ENCODE measurements at regions not wholly inside any gene's neighbourhood (a gene's known extent, or its start where the extent isn't known, plus 50 kb on each side); places are given as distances from the start of the nearest gene placed in this dataset.

GRCh38 chr15:62962101-62962995, 80.2 kb upstream of the TPM1 start:
- no peak overlapping the region for H2AFZ ChIP-seq (ENCODE audit: low read length)
- H3K9me3 ChIP-seq (ENCODE audit: low read length) = no peaks in the 10 kb centered on the region
- no peaks in the 10 kb centered on the region for H3K4me1 ChIP-seq (ENCODE audit: insufficient read depth, low read length, poor library complexity, severe bottlenecking)
- no peaks in the 10 kb centered on the region for H3K9me2 ChIP-seq (ENCODE audit: insufficient read depth, low read length)
- H3K4me3 ChIP-seq (ENCODE audit: low read depth, low read length, poor library complexity, severe bottlenecking) = no peak overlapping the region
- TF ChIP-seq, protein P1, sequence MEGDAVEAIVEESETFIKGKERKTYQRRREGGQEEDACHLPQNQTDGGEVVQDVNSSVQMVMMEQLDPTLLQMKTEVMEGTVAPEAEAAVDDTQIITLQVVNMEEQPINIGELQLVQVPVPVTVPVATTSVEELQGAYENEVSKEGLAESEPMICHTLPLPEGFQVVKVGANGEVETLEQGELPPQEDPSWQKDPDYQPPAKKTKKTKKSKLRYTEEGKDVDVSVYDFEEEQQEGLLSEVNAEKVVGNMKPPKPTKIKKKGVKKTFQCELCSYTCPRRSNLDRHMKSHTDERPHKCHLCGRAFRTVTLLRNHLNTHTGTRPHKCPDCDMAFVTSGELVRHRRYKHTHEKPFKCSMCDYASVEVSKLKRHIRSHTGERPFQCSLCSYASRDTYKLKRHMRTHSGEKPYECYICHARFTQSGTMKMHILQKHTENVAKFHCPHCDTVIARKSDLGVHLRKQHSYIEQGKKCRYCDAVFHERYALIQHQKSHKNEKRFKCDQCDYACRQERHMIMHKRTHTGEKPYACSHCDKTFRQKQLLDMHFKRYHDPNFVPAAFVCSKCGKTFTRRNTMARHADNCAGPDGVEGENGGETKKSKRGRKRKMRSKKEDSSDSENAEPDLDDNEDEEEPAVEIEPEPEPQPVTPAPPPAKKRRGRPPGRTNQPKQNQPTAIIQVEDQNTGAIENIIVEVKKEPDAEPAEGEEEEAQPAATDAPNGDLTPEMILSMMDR (conservative IDR thresholded peaks at IDR 0.05; ENCODE audit: low read length) = no peak
- no peak for TF ChIP-seq EZH2phosphoT487 (IDR thresholded peaks at IDR 0.05; ENCODE audit: borderline replicate concordance, low read depth, low read length)
- no TSS peak for BruUV-seq (replicated peaks)
- H3K79me2 ChIP-seq (ENCODE audit: insufficient read depth, low read depth, low read length) = no peaks in the 10 kb centered on the region
- intact Hi-C loops (cut with micrococcal nuclease; ENCODE audit: unreplicated experiment) = no loop called here
- no peak overlapping the region for H3K4me2 ChIP-seq (ENCODE audit: low read length)
- ChIA-PET POLR2A (interaction anchor here (1.1 kb wide), 1 partner anchor 13 kb away, joined by 5 read pairs; no protein-coding TSS in a partner anchor), CTCF (ENCODE audit: unreplicated experiment) (no interaction called here)
- DNase-seq (ENCODE audit: low spot score) = no peak
- H3K27ac ChIP-seq (ENCODE audit: low read depth, low read length, poor library complexity, severe bottlenecking) = no peak overlapping the region
- no peaks in the 10 kb centered on the region for H4K20me1 ChIP-seq (ENCODE audit: insufficient read depth, low read length)
- H3K36me3 ChIP-seq (ENCODE audit: insufficient read depth, low read length) = no peaks in the 10 kb centered on the region

GRCh38 chr15:62964251-62964650, 78.3 kb upstream of the TPM1 start:
- no peak for DNase-seq (ENCODE audit: low spot score)
- no peak overlapping the region for H3K27ac ChIP-seq (ENCODE audit: low read depth, low read length, poor library complexity, severe bottlenecking)
- CTCF ChIA-PET (ENCODE audit: unreplicated experiment) = no interaction called here

More at GRCh38 chr15:62964251-62964650, 78.3 kb upstream of the TPM1 start:
- intact Hi-C loops (cut with micrococcal nuclease; ENCODE audit: unreplicated experiment) = no loop called here
- H3K4me1 ChIP-seq (ENCODE audit: insufficient read depth, low read length, poor library complexity, severe bottlenecking) = no peaks in the 10 kb centered on the region
- H2AFZ ChIP-seq (ENCODE audit: low read length) = no peak overlapping the region
- POLR2A ChIA-PET = interaction anchor here (0.8 kb wide), 1 partner anchor 32 kb away, joined by 3 read pairs; no protein-coding TSS in a partner anchor
- H3K79me2 ChIP-seq (ENCODE audit: insufficient read depth, low read depth, low read length) = no peaks in the 10 kb centered on the region
- no peaks in the 10 kb centered on the region for H4K20me1 ChIP-seq (ENCODE audit: insufficient read depth, low read length)
- H3K9me2 ChIP-seq (ENCODE audit: insufficient read depth, low read length) = no peaks in the 10 kb centered on the region
- no TSS peak for BruUV-seq (replicated peaks)
- no peak overlapping the region for H3K4me3 ChIP-seq (ENCODE audit: low read depth, low read length, poor library complexity, severe bottlenecking)
- H3K36me3 ChIP-seq (ENCODE audit: insufficient read depth, low read length) = no peaks in the 10 kb centered on the region
- TF ChIP-seq EZH2phosphoT487 (IDR thresholded peaks at IDR 0.05; ENCODE audit: borderline replicate concordance, low read depth, low read length) = no peak
- TF ChIP-seq, protein P1 (conservative IDR thresholded peaks at IDR 0.05; ENCODE audit: low read length) = no peak
- no peaks in the 10 kb centered on the region for H3K9me3 ChIP-seq (ENCODE audit: low read length)
- H3K4me2 ChIP-seq (ENCODE audit: low read length) = no peak overlapping the region
